Stimulated activated naive CD8-positive, alpha-beta T cell treated with anti-CD3 and anti-CD28 coated beads, Interleukin-15, Interleukin-2, amounts not matched to agents 100 ng/mL and 50 ng/mL, for 24 hours (primary cell): ENCODE measurements at regions not wholly inside any gene's neighbourhood (a gene's known extent, or its start where the extent isn't known, plus 50 kb on each side); places are given as distances from the start of the nearest gene placed in this dataset.

ENCODE experiments used
- H3K27ac Mint-ChIP-seq: one replicate; pipeline ENCODE4 v1.8.0; 2021; ENCODE audit warnings: mild to moderate bottlenecking, mixed read lengths
- H3K27me3 Mint-ChIP-seq: one replicate; pipeline ENCODE4 v1.8.0; 2021; ENCODE audit warnings: mixed read lengths
- H3K36me3 Mint-ChIP-seq: one replicate; pipeline ENCODE4 v1.8.0; 2021; ENCODE audit warnings: low read depth, mixed read lengths
- H3K4me1 Mint-ChIP-seq: one replicate; pipeline ENCODE4 v1.8.0; 2021; ENCODE audit warnings: low read depth, mixed read lengths
- H3K4me3 Mint-ChIP-seq: one replicate; pipeline ENCODE4 v1.8.0; 2021; ENCODE audit warnings: mild to moderate bottlenecking, mixed read lengths
- H3K9me3 Mint-ChIP-seq: one replicate; pipeline ENCODE4 v1.8.0; 2021; ENCODE audit warnings: mixed read lengths

GRCh38 chr7:155399577-155399976, 58.4 kb upstream of the EN2 start:
- no peak overlapping the region for H3K27ac Mint-ChIP-seq
- H3K27me3 Mint-ChIP-seq = peaks cover 39% of the 10 kb centered on the region
- no peaks in the 10 kb centered on the region for H3K36me3 Mint-ChIP-seq
- H3K9me3 Mint-ChIP-seq = no peaks in the 10 kb centered on the region
- no peak overlapping the region for H3K4me3 Mint-ChIP-seq
- H3K4me1 Mint-ChIP-seq = no peaks in the 10 kb centered on the region

- Mint-ChIP-seq H3K4me3 (no peak overlapping the region), H3K4me1 (no peaks in the 10 kb centered on the region), H3K27ac (no peak overlapping the region), H3K9me3 (no peaks in the 10 kb centered on the region), H3K27me3 (peaks cover 43% of the 10 kb centered on the region), H3K36me3 (no peaks in the 10 kb centered on the region)
Measured at GRCh38 chr7:155401231-155401630, 56.7 kb upstream of the EN2 start.

- Mint-ChIP-seq H3K9me3 (no peaks in the 10 kb centered on the region), H3K4me1 (no peaks in the 10 kb centered on the region), H3K36me3 (no peaks in the 10 kb centered on the region), H3K27ac (no peak overlapping the region), H3K4me3 (no peak overlapping the region), H3K27me3 (peaks cover 48% of the 10 kb centered on the region)
Measured at GRCh38 chr7:155401884-155402283, 56.0 kb upstream of the EN2 start.

- H3K9me3 Mint-ChIP-seq = no peaks in the 10 kb centered on the region
- peaks cover 48% of the 10 kb centered on the region for H3K27me3 Mint-ChIP-seq
- H3K27ac Mint-ChIP-seq = no peak overlapping the region
- no peaks in the 10 kb centered on the region for H3K4me1 Mint-ChIP-seq
- H3K36me3 Mint-ChIP-seq = no peaks in the 10 kb centered on the region
- no peak overlapping the region for H3K4me3 Mint-ChIP-seq
Measured at GRCh38 chr7:155402941-155403340, 55.0 kb upstream of the EN2 start.

- H3K4me1 Mint-ChIP-seq = no peaks in the 10 kb centered on the region
- no peaks in the 10 kb centered on the region for H3K9me3 Mint-ChIP-seq
- no peaks in the 10 kb centered on the region for H3K36me3 Mint-ChIP-seq
- H3K4me3 Mint-ChIP-seq = no peak overlapping the region
- H3K27me3 Mint-ChIP-seq = peaks cover 53% of the 10 kb centered on the region
- no peak overlapping the region for H3K27ac Mint-ChIP-seq
Measured at GRCh38 chr7:155404976-155405375, 53.0 kb upstream of the EN2 start.

- no peaks in the 10 kb centered on the region for H3K9me3 Mint-ChIP-seq
- peaks cover 50% of the 10 kb centered on the region for H3K27me3 Mint-ChIP-seq
- no peaks in the 10 kb centered on the region for H3K36me3 Mint-ChIP-seq
- no peak overlapping the region for H3K4me3 Mint-ChIP-seq
- no peak overlapping the region for H3K27ac Mint-ChIP-seq
- no peaks in the 10 kb centered on the region for H3K4me1 Mint-ChIP-seq
Measured at GRCh38 chr7:155405399-155406318, 52.3 kb upstream of the EN2 start.

GRCh38 chr7:155407799-155408198, 50.1 kb upstream of the EN2 start:
- H3K9me3 Mint-ChIP-seq = no peaks in the 10 kb centered on the region
- H3K4me1 Mint-ChIP-seq = no peaks in the 10 kb centered on the region
- no peak overlapping the region for H3K4me3 Mint-ChIP-seq
- H3K27me3 Mint-ChIP-seq = peaks cover 42% of the 10 kb centered on the region
- H3K36me3 Mint-ChIP-seq = no peaks in the 10 kb centered on the region
- H3K27ac Mint-ChIP-seq = no peak overlapping the region
